Midbrain (tissue), 1 donor: ENCODE measurements at regions not wholly inside any gene's neighbourhood (a gene's known extent, or its start where the extent isn't known, plus 50 kb on each side); places are given as distances from the start of the nearest gene placed in this dataset.

Source experiments
- DNase-seq: peaks from one replicate; lab custom pipeline; 2025; lab: John Stamatoyannopoulos, UW

- no peak for DNase-seq
Observed at GRCh38 chr7:31284106-31284505, 56.4 kb downstream of the NEUROD6 start.

GRCh38 chr7:31271641-31272405 is 68.7 kb downstream of the NEUROD6 start:
- no peak for DNase-seq

- DNase-seq = no peak
Observed at GRCh38 chr7:31267486-31267885, 73.0 kb downstream of the NEUROD6 start.

- no peak for DNase-seq
Observed at GRCh38 chr7:31263338-31263737, 77.2 kb downstream of the NEUROD6 start.

GRCh38 chr7:31261341-31261740 is 79.2 kb downstream of the NEUROD6 start:
- no peak for DNase-seq

- DNase-seq = no peak
Observed at GRCh38 chr7:31260851-31261250, 79.7 kb downstream of the NEUROD6 start.

GRCh38 chr7:31258391-31258790 is 82.1 kb downstream of the NEUROD6 start:
- DNase-seq = no peak

- no peak for DNase-seq
Observed at GRCh38 chr7:31256506-31256905, 84.0 kb downstream of the NEUROD6 start.

GRCh38 chr7:31254926-31255325 is 85.6 kb downstream of the NEUROD6 start:
- no peak for DNase-seq

GRCh38 chr7:31253532-31253931 is 87.0 kb downstream of the NEUROD6 start:
- no peak for DNase-seq

GRCh38 chr7:31251441-31251840 is 89.1 kb downstream of the NEUROD6 start:
- DNase-seq = no peak

- DNase-seq = no peak
Observed at GRCh38 chr7:31249671-31250070, 90.9 kb downstream of the NEUROD6 start.

- no peak for DNase-seq
Observed at GRCh38 chr7:31236868-31237267, 103.7 kb downstream of the NEUROD6 start.

GRCh38 chr7:31234836-31235605 is 105.5 kb downstream of the NEUROD6 start:
- DNase-seq = no peak

- DNase-seq = no peak
Observed at GRCh38 chr7:31228957-31229356, 111.6 kb downstream of the NEUROD6 start.

GRCh38 chr7:31214751-31215150 is 125.8 kb downstream of the NEUROD6 start:
- DNase-seq = no peak

GRCh38 chr7:31211281-31211680 is 129.2 kb downstream of the NEUROD6 start:
- DNase-seq = no peak

- DNase-seq = no peak
Observed at GRCh38 chr7:31204071-31204470, 136.5 kb downstream of the NEUROD6 start.

GRCh38 chr7:31203551-31203950 is 137.0 kb downstream of the NEUROD6 start:
- no peak for DNase-seq

GRCh38 chr7:31202801-31203200 is 137.7 kb downstream of the NEUROD6 start:
- no peak for DNase-seq

GRCh38 chr7:31192986-31193385 is 140.9 kb downstream of the ADCYAP1R1 start:
- DNase-seq = peak; percentile 69

GRCh38 chr7:31190906-31191305 is 138.8 kb downstream of the ADCYAP1R1 start:
- no peak for DNase-seq

- no peak for DNase-seq
Observed at GRCh38 chr7:31186202-31186601, 134.1 kb downstream of the ADCYAP1R1 start.
